ENCODE measurements at regions not wholly inside any gene's neighbourhood (a gene's known extent, or its start where the extent isn't known, plus 50 kb on each side); places are given as distances from the start of the nearest gene placed in this dataset.

DNA sequence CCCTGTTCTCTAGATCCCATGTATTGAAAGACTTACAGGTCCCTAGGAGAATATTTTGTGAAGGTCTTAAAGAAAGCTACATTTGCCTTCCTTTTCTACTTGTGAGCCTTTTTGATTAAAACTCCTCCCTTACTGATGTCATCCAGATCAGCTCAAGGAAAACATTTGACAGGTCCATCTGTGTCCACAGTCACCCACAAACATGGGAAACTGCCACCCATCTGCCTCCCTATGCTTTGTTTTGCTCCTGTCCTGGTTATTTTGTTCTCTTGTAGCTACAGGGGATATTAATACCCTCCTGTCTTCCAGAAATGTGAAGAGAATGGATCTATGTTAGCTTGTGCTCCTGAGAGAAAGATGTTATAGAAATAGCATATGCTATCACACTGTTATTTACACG is 203.6 kb upstream of the GALNT5 start:
- Mint-ChIP-seq H3K9me3 (ENCODE audit: low read depth) (no peaks in the 10 kb centered on the region), H3K4me1 (ENCODE audit: low read depth) (peaks cover 5% of the 10 kb centered on the region), H3K27ac (ENCODE audit: unreplicated experiment) (no peak overlapping the region), H3K36me3 (ENCODE audit: low read depth) (no peaks in the 10 kb centered on the region), H3K27me3 (ENCODE audit: low read depth) (peaks cover 10% of the 10 kb centered on the region), H3K4me3 (ENCODE audit: unreplicated experiment) (no peak overlapping the region)
- DNase-seq (ENCODE audit: low spot score): no peak
- TF ChIP-seq, protein P1, sequence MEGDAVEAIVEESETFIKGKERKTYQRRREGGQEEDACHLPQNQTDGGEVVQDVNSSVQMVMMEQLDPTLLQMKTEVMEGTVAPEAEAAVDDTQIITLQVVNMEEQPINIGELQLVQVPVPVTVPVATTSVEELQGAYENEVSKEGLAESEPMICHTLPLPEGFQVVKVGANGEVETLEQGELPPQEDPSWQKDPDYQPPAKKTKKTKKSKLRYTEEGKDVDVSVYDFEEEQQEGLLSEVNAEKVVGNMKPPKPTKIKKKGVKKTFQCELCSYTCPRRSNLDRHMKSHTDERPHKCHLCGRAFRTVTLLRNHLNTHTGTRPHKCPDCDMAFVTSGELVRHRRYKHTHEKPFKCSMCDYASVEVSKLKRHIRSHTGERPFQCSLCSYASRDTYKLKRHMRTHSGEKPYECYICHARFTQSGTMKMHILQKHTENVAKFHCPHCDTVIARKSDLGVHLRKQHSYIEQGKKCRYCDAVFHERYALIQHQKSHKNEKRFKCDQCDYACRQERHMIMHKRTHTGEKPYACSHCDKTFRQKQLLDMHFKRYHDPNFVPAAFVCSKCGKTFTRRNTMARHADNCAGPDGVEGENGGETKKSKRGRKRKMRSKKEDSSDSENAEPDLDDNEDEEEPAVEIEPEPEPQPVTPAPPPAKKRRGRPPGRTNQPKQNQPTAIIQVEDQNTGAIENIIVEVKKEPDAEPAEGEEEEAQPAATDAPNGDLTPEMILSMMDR (IDR thresholded peaks at IDR 0.05): no peak

DNA sequence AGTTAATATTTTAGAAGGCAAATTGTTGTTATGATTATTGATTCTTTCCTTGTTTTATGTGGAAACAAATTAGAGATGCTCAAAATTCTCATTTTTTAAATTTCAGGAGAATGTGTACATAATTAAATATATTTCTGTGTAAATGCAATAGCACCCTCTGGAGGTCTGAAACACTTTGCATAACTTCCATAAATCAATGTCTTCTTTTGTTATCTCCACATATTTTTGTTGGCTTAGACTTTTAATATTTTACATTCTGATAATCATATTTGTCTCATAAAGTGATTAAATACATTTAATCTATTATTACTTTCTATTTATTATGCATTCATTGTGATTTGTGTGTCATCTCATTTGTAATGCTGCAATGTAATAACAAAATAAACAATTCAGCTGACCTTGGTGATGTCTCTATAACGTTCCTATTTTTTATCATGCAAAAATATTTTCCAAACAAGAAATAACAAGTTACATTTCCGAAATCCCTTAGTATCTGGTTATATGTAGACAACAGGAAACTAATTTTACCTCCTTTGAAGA is 201.8 kb upstream of the GALNT5 start:
- no peaks in the 10 kb centered on the region for H3K27me3 Mint-ChIP-seq (ENCODE audit: low read depth)
- peaks cover 5% of the 10 kb centered on the region for H3K4me1 Mint-ChIP-seq (ENCODE audit: low read depth)
- TF ChIP-seq, protein P1 (IDR thresholded peaks at IDR 0.05): peak; percentile 91
- H3K27ac Mint-ChIP-seq (ENCODE audit: unreplicated experiment): no peak overlapping the region
- H3K4me3 Mint-ChIP-seq (ENCODE audit: unreplicated experiment): no peak overlapping the region
- no peaks in the 10 kb centered on the region for H3K36me3 Mint-ChIP-seq (ENCODE audit: low read depth)
- no peak for DNase-seq (ENCODE audit: low spot score)
- no peaks in the 10 kb centered on the region for H3K9me3 Mint-ChIP-seq (ENCODE audit: low read depth)

DNA sequence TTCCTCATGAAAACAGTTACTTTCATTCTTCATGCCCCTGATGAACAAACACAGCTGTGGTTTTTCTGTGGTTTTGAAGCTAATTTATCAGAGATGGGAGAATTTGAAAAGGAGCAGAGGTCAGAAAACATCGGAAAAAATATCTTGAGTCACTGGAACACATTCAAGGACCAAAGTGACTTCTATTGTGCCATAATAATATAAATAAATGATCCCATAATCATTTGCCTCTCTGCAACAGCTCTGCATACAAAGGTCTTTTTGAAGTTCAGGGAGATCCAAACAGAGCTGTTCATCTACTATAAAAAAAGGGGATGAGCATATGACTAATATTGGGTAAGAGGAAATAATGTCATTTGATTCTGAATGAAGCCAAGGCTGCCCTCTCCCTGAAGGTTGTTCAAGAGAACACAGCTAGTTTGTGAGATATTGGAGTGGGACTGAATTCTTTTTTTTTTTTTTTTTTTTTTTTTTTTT is 201.3 kb upstream of the GALNT5 start:
- Mint-ChIP-seq H3K36me3 (ENCODE audit: low read depth) (no peaks in the 10 kb centered on the region), H3K9me3 (ENCODE audit: low read depth) (no peaks in the 10 kb centered on the region), H3K27ac (ENCODE audit: unreplicated experiment) (no peak overlapping the region), H3K4me1 (ENCODE audit: low read depth) (peaks cover 5% of the 10 kb centered on the region), H3K4me3 (ENCODE audit: unreplicated experiment) (no peak overlapping the region), H3K27me3 (ENCODE audit: low read depth) (no peaks in the 10 kb centered on the region)
- no peak for DNase-seq (ENCODE audit: low spot score)
- TF ChIP-seq, protein P1 (IDR thresholded peaks at IDR 0.05): no peak

DNA sequence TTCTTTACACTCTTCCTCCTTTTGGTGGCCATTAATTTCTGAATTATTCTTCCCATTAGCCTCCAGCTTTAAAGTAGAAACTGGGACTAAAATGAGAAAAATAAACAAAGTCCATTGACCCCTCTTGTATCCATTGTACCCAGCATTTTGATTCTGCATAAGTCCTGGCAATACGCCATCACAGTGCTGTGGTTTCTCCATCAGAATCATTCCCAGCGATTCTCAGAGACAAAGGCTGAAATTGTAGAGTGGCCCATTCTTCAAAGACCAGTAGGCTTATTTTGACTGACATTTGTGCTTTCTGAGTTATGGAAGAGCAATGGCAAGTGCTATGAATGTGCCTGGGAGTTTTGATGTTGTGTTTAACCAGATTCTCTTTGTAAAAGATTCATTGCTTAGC is 199.3 kb upstream of the GALNT5 start:
- TF ChIP-seq, protein P1 (IDR thresholded peaks at IDR 0.05): no peak
- Mint-ChIP-seq H3K4me1 (ENCODE audit: low read depth) (no peaks in the 10 kb centered on the region), H3K36me3 (ENCODE audit: low read depth) (no peaks in the 10 kb centered on the region), H3K9me3 (ENCODE audit: low read depth) (no peaks in the 10 kb centered on the region), H3K4me3 (ENCODE audit: unreplicated experiment) (no peak overlapping the region), H3K27ac (ENCODE audit: unreplicated experiment) (no peak overlapping the region), H3K27me3 (ENCODE audit: low read depth) (no peaks in the 10 kb centered on the region)
- DNase-seq (ENCODE audit: low spot score): no peak

DNA sequence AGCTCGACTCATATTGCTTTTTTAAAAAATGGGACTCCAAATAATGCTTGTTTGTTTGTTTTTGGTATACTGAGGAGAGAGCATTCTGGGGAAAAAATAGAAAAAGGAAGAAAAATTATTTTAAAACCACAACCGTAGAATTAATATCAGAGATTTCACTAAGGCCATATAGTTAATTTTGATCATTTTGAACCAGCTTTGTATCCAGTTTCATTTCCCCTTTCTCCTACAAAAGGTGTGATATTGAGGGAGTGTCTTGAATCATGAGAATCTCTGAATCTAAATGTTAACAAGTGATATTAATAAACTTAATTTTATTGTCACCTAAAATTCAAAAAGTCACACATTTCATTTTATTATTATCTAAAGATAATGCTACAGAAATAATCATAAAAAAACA is 198.5 kb upstream of the GALNT5 start:
- Mint-ChIP-seq H3K9me3 (ENCODE audit: low read depth) (no peaks in the 10 kb centered on the region), H3K27ac (ENCODE audit: unreplicated experiment) (no peak overlapping the region)

More for the DNA sequence above, 198.5 kb upstream of the GALNT5 start:
- TF ChIP-seq, protein P1 (IDR thresholded peaks at IDR 0.05): no peak
- no peaks in the 10 kb centered on the region for H3K27me3 Mint-ChIP-seq (ENCODE audit: low read depth)
- no peaks in the 10 kb centered on the region for H3K4me1 Mint-ChIP-seq (ENCODE audit: low read depth)
- no peak for DNase-seq (ENCODE audit: low spot score)
- H3K36me3 Mint-ChIP-seq (ENCODE audit: low read depth): no peaks in the 10 kb centered on the region
- H3K4me3 Mint-ChIP-seq (ENCODE audit: unreplicated experiment): no peak overlapping the region
